NCI-H128 (cell line): ENCODE measurements at regions not wholly inside any gene's neighbourhood (a gene's known extent, or its start where the extent isn't known, plus 50 kb on each side); places are given as distances from the start of the nearest gene placed in this dataset.
"Not testable (repeated sequence)": the region's sequence is repeated elsewhere in the genome, so short reads cannot be mapped to it uniquely, and the experiment has no call there.

ENCODE experiments used
- DNase-seq: peaks from one replicate; lab custom pipeline; 2025; ENCODE audit not compliant: unreplicated experiment; lab: John Stamatoyannopoulos, UW

GRCh38 chr11:81219661-81220060 is 1514.0 kb downstream of the FAM181B start:
- DNase-seq = no peak

- no peak for DNase-seq
These were observed 1515.2 kb downstream of the FAM181B start for GRCh38 chr11:81218440-81218839.

- no peak for DNase-seq
These were observed 1522.6 kb downstream of the FAM181B start for GRCh38 chr11:81211050-81211449.

GRCh38 chr11:81207421-81208054 is 1526.1 kb downstream of the FAM181B start:
- no peak for DNase-seq

GRCh38 chr11:81203876-81204275 is 1529.8 kb downstream of the FAM181B start:
- no peak for DNase-seq

- DNase-seq = no peak
These were observed 1536.3 kb downstream of the FAM181B start for GRCh38 chr11:81197396-81197795.

GRCh38 chr11:81192516-81192915 is 1541.1 kb downstream of the FAM181B start:
- no peak for DNase-seq

- DNase-seq = no peak
These were observed 1543.1 kb downstream of the FAM181B start for GRCh38 chr11:81190546-81190945.

GRCh38 chr11:81187033-81187432 is 1546.6 kb downstream of the FAM181B start:
- not testable (repeated sequence) for DNase-seq

GRCh38 chr11:81174646-81175330 is 1558.9 kb downstream of the FAM181B start:
- no peak for DNase-seq

- DNase-seq = no peak
These were observed 1568.5 kb downstream of the FAM181B start for GRCh38 chr11:81165164-81165563.

- DNase-seq = no peak
These were observed 1573.8 kb downstream of the FAM181B start for GRCh38 chr11:81159900-81160299.

- no peak for DNase-seq
These were observed 1598.1 kb downstream of the FAM181B start for GRCh38 chr11:81135570-81135969.

GRCh38 chr11:81129618-81130017 is 1604.0 kb downstream of the FAM181B start:
- no peak for DNase-seq

GRCh38 chr11:81112718-81113117 is 1620.9 kb downstream of the FAM181B start:
- DNase-seq = no peak

- no peak for DNase-seq
These were observed 1629.6 kb downstream of the FAM181B start for GRCh38 chr11:81104051-81104450.

GRCh38 chr11:81098471-81098870 is 1635.2 kb downstream of the FAM181B start:
- no peak for DNase-seq

- no peak for DNase-seq
These were observed 1641.1 kb downstream of the FAM181B start for GRCh38 chr11:81092522-81092921.

- DNase-seq = no peak
These were observed 1644.4 kb downstream of the FAM181B start for GRCh38 chr11:81089242-81089641.

- DNase-seq = no peak
These were observed 1639.6 kb upstream of the TENM4 start for GRCh38 chr11:81080476-81080875.

GRCh38 chr11:81072273-81072672 is 1631.4 kb upstream of the TENM4 start:
- no peak for DNase-seq

GRCh38 chr11:81071606-81072005 is 1630.8 kb upstream of the TENM4 start:
- no peak for DNase-seq

- DNase-seq = no peak
These were observed 1630.1 kb upstream of the TENM4 start for GRCh38 chr11:81070948-81071347.
